Neural progenitor cell (in vitro differentiated cells): ENCODE measurements at regions not wholly inside any gene's neighbourhood (a gene's known extent, or its start where the extent isn't known, plus 50 kb on each side); places are given as distances from the start of the nearest gene placed in this dataset.

ENCODE experiments used
- CTCF ChIP-seq: fragments of 200-600 bp; sonication (generic); IDR thresholded peaks from 2 replicates; pipeline ENCODE4 v1.5.1; 2017; ENCODE audit warnings: antibody characterized with exemption, mild to moderate bottlenecking
- EZH2 ChIP-seq: fragments of 200-600 bp; sonication (generic); IDR thresholded peaks from 2 replicates; pipeline ENCODE4 v1.6.1; 2017; ENCODE audit warnings: antibody characterized with exemption, mild to moderate bottlenecking, moderate library complexity

DNA sequence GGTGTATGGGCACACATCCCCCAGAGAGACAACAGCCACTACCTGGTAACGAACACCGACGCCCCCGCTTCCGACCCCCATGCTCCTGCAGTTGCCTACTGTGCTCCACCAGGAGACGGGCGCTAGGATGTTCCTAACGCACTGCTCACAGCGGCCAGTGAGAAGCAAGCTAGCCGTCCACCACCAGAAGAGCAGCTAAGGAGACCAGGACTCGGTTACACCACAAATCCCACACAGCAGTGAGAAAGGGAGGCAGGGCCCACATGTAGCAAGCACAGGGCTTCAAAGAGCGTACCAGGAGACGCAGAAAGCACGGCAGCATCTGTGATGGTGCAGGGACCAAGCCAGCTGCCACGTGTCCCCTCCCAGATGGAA, 117.0 kb downstream of the NCOR2 start:
- TF ChIP-seq CTCF = no peak
- no peak for TF ChIP-seq EZH2
